GM19452 (cell line): ENCODE measurements at regions not wholly inside any gene's neighbourhood (a gene's known extent, or its start where the extent isn't known, plus 50 kb on each side); places are given as distances from the start of the nearest gene placed in this dataset.
A peak's percentile ranks its signal among the peaks of the same experiment; 100 is the strongest.
"Not testable (repeated sequence)": the region's sequence is repeated elsewhere in the genome, so short reads cannot be mapped to it uniquely, and the experiment has no call there.

Experiments used
- ATAC-seq: cut with Tn5 transposase; IDR thresholded peaks from one replicate; pipeline ENCODE4 v1.9.1; 2021; ENCODE audit not compliant: unreplicated experiment

GRCh38 chr12:46493834-46494181 is 121.2 kb upstream of the SLC38A2 start:
- no peak for ATAC-seq

DNA sequence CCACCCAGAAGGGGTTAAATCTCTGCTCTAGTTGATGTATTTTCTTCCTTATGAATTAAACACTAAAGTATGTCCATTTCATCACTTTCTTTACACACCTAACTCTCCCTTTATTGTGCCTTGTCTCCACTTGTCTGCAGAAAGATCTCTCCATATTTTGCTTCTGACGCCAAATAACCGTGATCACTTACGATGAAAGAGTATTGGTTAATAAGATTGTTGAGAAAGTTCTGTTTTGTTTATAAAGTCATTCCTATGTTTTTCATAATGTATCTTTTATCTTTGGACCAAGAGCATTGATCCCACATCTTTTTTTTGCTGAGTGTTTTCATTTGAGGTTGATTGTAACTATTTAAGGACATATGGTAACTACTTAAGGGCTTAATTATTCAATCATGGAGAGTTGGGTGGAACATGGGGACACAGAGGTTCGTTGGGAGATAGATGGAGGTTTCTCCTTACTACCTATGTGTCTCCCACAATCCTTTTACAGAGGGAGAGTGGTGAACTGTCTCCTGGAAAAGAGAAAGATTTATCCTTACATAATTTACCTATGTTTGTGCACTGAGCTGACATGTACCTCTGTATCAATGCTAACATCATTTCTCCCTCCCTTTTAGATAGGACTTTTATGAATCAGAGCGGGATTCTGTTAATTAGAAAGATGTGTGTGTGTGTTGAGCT is 120.7 kb upstream of the SLC38A2 start:
- ATAC-seq, result no peak

DNA sequence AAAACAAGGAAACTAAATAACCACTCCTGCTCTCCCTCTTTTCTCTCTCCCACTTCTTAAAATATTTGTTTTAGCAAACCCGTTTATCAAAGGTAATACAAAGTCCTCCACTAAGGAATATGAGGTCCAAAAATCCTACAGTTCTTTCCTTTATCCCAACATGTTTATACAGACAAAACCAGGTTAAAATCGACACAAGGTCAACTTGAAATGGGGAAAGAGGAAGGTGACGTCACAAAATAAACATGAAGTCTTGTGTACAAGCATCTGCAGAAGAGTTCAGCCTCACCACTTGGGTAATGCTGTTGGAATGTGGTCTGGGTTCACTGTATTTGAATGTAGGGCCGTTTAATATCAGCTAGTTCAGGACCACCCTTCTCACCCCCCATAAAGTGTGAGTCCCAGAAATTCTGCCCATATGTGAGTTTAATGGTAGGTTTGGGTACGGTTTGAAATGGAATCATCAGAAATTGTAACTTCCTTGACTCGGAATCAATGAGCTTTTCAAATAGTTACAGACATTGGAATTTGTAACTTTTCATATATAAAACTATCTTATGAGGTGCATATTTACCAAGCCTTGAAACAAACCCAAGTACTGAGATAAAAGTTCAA is 120.0 kb upstream of the SLC38A2 start:
- ATAC-seq, result no peak

DNA sequence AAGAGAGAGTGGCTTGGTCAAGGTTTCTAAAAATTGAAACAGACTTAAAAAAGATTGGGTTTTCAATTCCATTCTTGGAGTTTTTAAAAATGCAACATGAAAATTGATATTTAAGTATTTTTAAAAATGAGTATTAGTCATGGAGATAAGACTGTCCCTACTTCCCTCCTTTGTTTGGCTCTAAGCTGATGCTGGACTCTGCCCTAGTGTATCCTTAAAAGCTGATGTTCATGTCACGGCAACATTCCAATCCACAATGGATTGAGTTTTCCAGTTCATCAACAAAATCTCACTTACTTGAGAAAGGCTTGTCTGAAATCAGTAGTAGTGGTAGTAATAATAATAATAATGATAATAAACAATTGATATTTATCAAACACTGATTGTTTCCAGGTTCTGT is 119.0 kb upstream of the SLC38A2 start:
- no peak for ATAC-seq

GRCh38 chr12:46490635-46491034 is 118.1 kb upstream of the SLC38A2 start:
- no peak for ATAC-seq

GRCh38 chr12:46489951-46490388 is 117.4 kb upstream of the SLC38A2 start:
- ATAC-seq, result no peak

- no peak for ATAC-seq
These were observed 115.1 kb upstream of the SLC38A2 start for GRCh38 chr12:46487567-46488131.

- no peak for ATAC-seq
These were observed 114.0 kb upstream of the SLC38A2 start for GRCh38 chr12:46486588-46486987.

GRCh38 chr12:46485853-46486252 is 113.3 kb upstream of the SLC38A2 start:
- no peak for ATAC-seq

DNA sequence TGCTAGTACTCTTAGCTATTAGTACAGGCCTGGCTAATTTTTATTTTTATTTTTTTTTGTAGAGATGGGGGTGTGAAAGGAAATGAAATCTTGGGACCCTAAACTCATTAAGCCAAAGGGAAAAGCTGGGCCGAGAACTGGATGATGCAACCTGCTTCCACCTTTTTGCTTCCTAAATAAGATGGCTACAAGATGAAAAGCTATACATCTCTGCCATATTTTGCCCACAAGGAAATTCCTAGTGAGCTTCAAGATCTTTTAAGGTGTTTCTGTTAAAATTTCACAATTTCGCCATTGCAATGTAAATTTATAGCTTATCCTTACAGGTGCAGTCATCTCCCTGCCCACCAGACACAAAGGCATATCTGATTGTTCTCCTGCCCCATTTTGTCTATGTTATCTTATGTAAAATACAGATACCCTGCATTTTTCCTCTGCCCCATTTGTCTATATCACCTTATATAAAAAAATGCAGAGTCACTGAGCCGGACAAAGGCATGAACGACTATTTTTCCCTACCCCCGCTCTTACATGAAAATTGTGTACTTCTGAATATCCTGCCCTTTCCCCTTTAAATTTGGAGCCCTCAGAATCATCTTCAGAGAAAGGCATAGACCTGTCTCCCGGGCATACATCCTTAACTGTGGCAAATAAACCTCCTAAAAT is 112.0 kb upstream of the SLC38A2 start:
- ATAC-seq, result no peak

DNA sequence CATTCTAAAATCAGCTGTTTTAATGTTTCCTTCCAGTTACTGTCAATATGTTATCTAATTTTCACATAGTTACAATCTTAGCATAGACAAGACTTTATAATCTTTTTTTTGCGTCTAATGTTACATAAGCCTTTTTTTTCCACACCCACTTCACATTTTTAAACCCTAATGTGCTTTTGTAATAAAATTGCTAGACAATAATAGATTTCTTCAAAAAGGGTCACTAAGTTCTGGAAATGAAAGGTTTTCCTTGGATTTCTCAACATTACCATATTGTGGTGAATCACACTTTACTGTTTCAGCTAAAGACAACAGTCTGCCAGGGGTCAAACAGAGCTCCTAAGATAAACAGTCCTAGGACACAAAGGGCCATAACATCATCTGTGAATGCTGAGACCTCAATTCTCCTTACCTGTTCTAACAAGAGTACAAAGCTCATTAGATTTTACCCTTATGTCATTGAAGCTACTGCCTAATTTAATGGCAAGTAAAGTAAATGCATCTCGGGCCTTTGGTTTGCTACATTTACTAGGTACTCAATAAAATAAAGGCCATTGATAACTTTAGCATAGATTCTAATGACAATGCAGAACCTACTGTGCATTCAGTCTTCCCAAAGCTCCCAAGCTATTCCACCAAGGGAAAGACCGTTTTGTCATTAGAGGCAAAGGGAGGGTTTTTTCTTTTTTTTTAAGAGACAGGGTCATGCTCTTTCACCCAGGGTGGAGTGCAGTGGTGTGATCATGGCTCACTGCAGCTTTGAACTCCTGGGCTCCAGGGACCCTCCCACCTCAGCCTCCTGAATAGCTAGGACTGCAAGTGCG is 111.2 kb upstream of the SLC38A2 start:
- ATAC-seq, result no peak

DNA sequence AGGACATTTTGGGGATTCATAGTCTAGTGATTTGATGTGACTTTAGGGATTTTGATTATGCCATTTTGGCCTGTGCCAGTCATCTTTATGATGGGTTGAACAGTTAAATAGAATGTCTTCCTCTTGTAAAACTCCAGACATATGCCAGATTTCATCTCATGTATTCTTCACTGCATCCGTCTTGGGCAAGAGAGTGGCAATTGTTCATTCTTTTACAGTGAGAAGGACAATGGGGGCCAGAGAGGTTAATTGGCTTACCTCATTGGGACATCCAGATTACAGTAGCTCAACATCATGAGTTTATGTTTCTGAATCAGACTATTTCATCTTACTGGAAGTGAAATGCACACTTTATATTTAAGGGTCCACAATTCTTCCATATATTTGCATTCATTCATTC is 108.2 kb upstream of the SLC38A2 start:
- no peak for ATAC-seq

DNA sequence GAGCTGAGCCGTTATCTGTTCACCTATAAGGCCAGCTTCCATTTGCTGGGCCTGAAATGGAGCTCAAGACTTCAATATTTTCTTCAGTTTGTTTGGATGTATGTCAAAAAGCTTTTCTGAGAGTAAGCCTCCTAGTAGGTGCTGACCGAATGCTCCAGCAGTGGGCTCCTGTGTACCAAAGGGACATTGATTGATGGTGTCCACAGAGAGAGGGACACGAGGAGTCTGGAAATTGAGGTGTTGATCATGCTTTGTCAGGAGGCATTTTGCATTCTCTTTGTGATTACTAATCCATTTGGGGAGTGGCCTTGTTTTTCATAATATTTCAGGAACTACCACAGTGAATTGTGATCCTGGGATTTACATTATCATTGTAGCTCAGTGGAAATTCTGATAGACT is 107.7 kb upstream of the SLC38A2 start:
- no peak for ATAC-seq

DNA sequence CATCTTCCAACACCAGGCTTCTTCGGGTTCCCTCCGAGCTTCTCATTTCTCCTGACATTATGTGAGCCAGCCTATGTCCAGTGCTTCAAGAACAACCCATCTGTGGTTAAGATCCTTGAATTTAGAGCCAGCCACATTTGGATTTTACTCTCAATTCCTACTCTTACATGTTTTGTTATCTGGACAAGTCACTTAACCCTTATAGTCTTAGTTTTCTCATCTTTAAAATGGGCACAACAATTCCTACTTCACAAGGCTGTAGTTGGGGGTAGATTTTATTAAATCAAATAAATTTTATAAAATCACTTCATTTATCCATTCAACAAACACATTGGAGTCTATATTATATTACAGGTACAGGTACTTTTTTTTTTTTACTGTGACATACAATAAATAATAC is 105.5 kb upstream of the SLC38A2 start:
- ATAC-seq, result no peak

GRCh38 chr12:46477541-46477940 is 105.0 kb upstream of the SLC38A2 start:
- no peak for ATAC-seq

DNA sequence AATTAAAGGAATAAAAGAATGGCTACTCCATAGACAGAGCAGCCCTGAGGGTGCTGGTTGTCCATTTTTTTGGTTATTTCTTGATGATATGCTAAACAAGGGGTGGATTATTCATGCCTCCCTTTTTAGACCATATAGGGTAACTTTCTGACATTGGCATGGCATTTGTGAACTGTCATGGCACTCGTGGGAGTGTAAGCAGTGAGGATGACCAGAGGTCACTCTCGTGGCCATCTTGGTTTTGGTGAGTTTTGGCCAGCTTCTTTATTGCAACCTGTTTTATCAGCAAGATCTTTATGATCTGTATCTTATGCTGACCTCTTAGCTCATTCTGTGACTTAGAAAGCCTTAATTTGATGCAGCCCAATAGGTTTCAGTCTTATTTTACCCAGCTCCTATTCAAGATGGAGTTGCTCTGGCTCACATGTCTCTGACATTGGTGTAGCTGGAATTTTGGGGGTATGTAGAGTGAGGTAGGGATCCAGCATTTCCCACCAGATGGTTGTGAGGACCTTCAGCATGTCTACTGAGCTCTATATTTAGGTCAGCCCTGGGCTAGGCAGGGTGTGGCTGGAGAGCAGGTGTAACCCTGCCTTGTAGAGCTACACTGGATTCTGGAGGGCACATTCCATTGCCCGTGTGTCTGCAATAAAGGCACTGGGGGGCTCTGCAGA is 103.5 kb upstream of the SLC38A2 start:
- ATAC-seq, result no peak

DNA sequence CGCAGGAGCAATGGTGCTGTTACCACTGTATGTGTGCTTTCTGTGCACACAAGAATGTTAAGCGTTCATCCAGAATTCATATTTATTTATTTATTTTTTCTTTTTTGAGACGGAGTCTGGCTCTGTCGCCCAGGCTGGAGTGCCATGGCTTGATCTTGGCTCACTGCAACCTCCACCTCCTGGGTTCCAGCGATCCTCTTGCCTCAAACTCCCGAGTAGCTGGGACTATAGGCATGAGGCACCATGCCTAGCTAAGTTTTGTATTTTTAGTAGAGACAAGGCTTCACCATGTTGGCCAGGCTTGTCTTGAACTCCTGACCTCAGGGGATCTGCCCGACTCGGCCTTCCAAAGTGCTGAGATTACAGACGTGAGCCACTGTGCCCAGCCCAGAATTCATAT is 101.8 kb upstream of the SLC38A2 start:
- ATAC-seq, result not testable (repeated sequence)

DNA sequence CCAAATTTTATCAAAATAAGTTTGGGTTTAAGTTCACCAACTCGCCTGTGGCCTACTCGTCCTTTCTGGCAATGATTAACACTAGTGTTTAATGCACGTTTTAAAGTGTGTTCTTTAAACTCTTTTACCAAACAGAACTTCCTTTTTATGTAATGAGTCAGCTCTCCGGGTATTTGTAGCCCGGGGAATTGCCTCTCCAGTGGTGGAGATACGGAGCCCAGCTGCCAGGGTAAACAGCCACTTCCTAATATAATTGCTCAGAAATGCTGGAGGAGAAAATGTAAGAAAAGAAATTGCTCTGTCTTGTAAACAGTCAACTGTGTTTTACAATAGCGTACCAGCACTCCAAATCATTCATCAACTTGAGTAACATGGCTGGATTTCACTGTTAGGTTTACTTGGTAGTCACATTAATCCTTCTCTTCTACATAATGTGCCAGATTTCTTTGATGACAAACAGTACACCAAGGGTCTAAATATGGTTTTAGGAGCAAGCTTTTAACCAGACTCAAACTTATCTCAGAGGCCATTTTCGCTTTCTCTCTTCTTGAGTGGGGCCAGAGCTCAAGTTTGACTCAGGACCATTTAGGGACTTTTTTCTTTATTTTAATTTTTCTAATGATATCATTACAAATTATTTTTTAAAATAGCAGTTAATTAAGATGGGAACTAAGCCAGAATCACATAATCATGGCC is 101.2 kb upstream of the SLC38A2 start:
- ATAC-seq, result peak; percentile 72

DNA sequence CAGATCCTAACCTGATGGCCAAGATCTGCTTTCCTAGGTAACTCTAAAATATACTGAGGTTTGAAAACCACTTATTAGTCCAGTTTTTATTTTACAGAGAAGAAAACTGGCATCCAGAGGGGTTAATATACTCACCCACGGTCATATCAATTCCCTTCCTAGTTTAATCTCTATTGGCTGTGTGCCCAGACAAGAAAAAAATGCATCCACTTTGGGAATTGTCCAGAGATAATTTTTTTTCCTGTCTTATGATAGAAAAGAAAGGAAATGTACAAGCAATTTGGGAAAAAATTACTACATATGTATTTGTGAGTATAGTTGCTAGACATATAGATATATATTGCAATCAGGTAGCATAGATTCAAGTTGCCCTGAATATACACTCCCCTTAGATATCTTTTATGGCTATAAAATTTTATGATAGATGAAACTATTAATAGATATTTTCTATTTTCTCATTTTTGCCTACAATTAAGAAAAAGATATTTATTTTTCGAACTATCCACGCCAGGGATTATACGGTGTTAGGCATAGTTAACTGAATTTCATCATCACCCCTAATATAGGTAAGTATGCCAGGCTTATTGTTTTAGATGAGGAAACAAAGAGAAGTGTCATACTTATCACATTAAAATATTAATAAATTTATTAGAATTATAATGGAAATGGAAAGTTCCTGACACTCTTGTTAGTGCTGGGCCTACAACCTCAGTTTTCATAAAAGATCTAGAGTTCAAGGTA is 100.5 kb upstream of the SLC38A2 start:
- no peak for ATAC-seq
